ENCODE measurements at regions not wholly inside any gene's neighbourhood (a gene's known extent, or its start where the extent isn't known, plus 50 kb on each side); places are given as distances from the start of the nearest gene placed in this dataset.
A peak's percentile ranks its signal among the peaks of the same experiment; 100 is the strongest.
"Not testable (repeated sequence)": the region's sequence is repeated elsewhere in the genome, so short reads cannot be mapped to it uniquely, and the experiment has no call there.

GRCh38 chr3:110973263-110973895 lies 98.2 kb upstream of the NECTIN3 start:
- no peak for DNase-seq (ENCODE audit: low read depth)
- H3K4me3 ChIP-seq (ENCODE audit: control insufficient read depth, low read depth, low read length): no peak overlapping the region
- TF ChIP-seq CTCF (conservative IDR thresholded peaks at IDR 0.05; ENCODE audit: control insufficient read depth, insufficient read depth, low read depth, low read length): no peak

GRCh38 chr3:110974902-110975301 lies 96.7 kb upstream of the NECTIN3 start:
- peak; percentile 5 for DNase-seq (ENCODE audit: low read depth)
- TF ChIP-seq CTCF (conservative IDR thresholded peaks at IDR 0.05; ENCODE audit: control insufficient read depth, insufficient read depth, low read depth, low read length): no peak
- no peak overlapping the region for H3K4me3 ChIP-seq (ENCODE audit: control insufficient read depth, low read depth, low read length)

GRCh38 chr3:110984456-110985250 lies 87.0 kb upstream of the NECTIN3 start:
- DNase-seq (ENCODE audit: low read depth): no peak
- no peak overlapping the region for H3K4me3 ChIP-seq (ENCODE audit: control insufficient read depth, low read depth, low read length)
- no peak for TF ChIP-seq CTCF (conservative IDR thresholded peaks at IDR 0.05; ENCODE audit: control insufficient read depth, insufficient read depth, low read depth, low read length)

- DNase-seq (ENCODE audit: low read depth): no peak
- no peak for TF ChIP-seq CTCF (conservative IDR thresholded peaks at IDR 0.05; ENCODE audit: control insufficient read depth, insufficient read depth, low read depth, low read length)
- H3K4me3 ChIP-seq (ENCODE audit: control insufficient read depth, low read depth, low read length): no peak overlapping the region
These were observed 82.2 kb upstream of the NECTIN3 start for GRCh38 chr3:110989446-110989845.

- no peak overlapping the region for H3K4me3 ChIP-seq (ENCODE audit: control insufficient read depth, low read depth, low read length)
- peak; percentile 83 for DNase-seq (ENCODE audit: low read depth)
- no peak for TF ChIP-seq CTCF (conservative IDR thresholded peaks at IDR 0.05; ENCODE audit: control insufficient read depth, insufficient read depth, low read depth, low read length)
These were observed 76.0 kb upstream of the NECTIN3 start for GRCh38 chr3:110995461-110996231.

GRCh38 chr3:110998766-110999165 lies 72.8 kb upstream of the NECTIN3 start:
- not testable (repeated sequence) for H3K4me3 ChIP-seq (ENCODE audit: control insufficient read depth, low read depth, low read length); DNase-seq (ENCODE audit: low read depth)

GRCh38 chr3:111006485-111006884 lies 65.1 kb upstream of the NECTIN3 start:
- not testable (repeated sequence) for H3K4me3 ChIP-seq (ENCODE audit: control insufficient read depth, low read depth, low read length); DNase-seq (ENCODE audit: low read depth)
